Activated naive CD8-positive, alpha-beta T cell treated with anti-CD3 and anti-CD28 coated beads, Interleukin-2, amount 10 ng/mL, durations not matched to agents 7 days and 5 days (primary cell): ENCODE measurements at regions not wholly inside any gene's neighbourhood (a gene's known extent, or its start where the extent isn't known, plus 50 kb on each side); places are given as distances from the start of the nearest gene placed in this dataset.

ENCODE experiments used
- ATAC-seq: fragments of 150-1000 bp; cut with Tn5 transposase; one replicate; pipeline ENCODE4 v1.10.0; 2021; ENCODE audit warnings: low read depth, moderate library complexity
- POLR2A ChIA-PET: fragments of 350-600 bp; sonication (Branson Sonifier 250); formaldehyde crosslinking; loops from one replicate; lab custom pipeline; 2021; ENCODE audit warnings: antibody characterized with exemption; lab: Charles Lee
- DNase-seq: peaks from one replicate; pipeline ENCODE4 v3.0.0; 2021
- H3K27ac Mint-ChIP-seq: one replicate; pipeline ENCODE4 v1.8.0; 2022; ENCODE audit warnings: mild to moderate bottlenecking, mixed read lengths
- H3K27me3 Mint-ChIP-seq: one replicate; pipeline ENCODE4 v1.8.0; 2022; ENCODE audit warnings: mild to moderate bottlenecking, moderate library complexity, mixed read lengths
- H3K36me3 Mint-ChIP-seq: one replicate; pipeline ENCODE4 v1.8.0; 2021; ENCODE audit warnings: mild to moderate bottlenecking, mixed read lengths
- H3K4me1 Mint-ChIP-seq: one replicate; pipeline ENCODE4 v1.8.0; 2021; ENCODE audit warnings: mixed read lengths
- H3K4me3 Mint-ChIP-seq: one replicate; pipeline ENCODE4 v1.8.0; 2022; ENCODE audit warnings: mild to moderate bottlenecking, moderate library complexity, mixed read lengths
- H3K9me3 Mint-ChIP-seq: one replicate; pipeline ENCODE4 v1.8.0; 2021; ENCODE audit warnings: mixed read lengths

- POLR2A ChIA-PET: no interaction called here
- no peak for ATAC-seq
- Mint-ChIP-seq H3K27ac (no peak overlapping the region), H3K4me1 (no peaks in the 10 kb centered on the region), H3K27me3 (peaks cover 8% of the 10 kb centered on the region), H3K9me3 (no peaks in the 10 kb centered on the region), H3K36me3 (no peaks in the 10 kb centered on the region), H3K4me3 (no peak overlapping the region)
- no peak for DNase-seq
Measured at GRCh38 chr7:96546426-96546825, 163.2 kb downstream of the SEM1 start.

GRCh38 chr7:96539471-96539870, 170.2 kb downstream of the SEM1 start:
- Mint-ChIP-seq H3K27me3 (peaks cover 9% of the 10 kb centered on the region), H3K27ac (no peak overlapping the region), H3K36me3 (no peaks in the 10 kb centered on the region), H3K9me3 (no peaks in the 10 kb centered on the region), H3K4me3 (no peak overlapping the region), H3K4me1 (no peaks in the 10 kb centered on the region)
- ATAC-seq (no peak), DNase-seq (no peak)
- POLR2A ChIA-PET: no interaction called here

DNA sequence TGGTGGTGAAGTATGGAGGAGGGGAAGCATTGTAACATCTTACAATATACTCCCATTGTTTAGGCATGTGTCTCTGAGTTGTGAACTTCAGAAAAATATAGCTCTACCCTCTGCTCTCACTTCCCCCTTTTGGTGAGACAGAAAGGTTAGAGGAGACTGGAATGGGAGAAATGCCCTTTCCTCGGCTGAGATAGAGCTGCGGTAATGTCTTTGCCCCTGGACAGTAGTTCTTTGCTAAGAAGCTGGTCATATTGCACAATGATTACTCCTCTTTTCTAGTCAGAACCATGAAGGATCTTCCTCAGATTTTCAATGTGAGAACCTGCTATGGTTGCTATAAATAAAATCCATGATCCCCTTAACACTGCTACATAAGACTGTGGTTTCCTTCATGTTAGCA, 171.0 kb downstream of the SEM1 start:
- no peaks in the 10 kb centered on the region for H3K9me3 Mint-ChIP-seq
- H3K27me3 Mint-ChIP-seq: peaks cover 9% of the 10 kb centered on the region
- no peak overlapping the region for H3K27ac Mint-ChIP-seq
- no peaks in the 10 kb centered on the region for H3K36me3 Mint-ChIP-seq
- POLR2A ChIA-PET: no interaction called here
- DNase-seq: no peak
- ATAC-seq: no peak
- H3K4me3 Mint-ChIP-seq: no peak overlapping the region
- H3K4me1 Mint-ChIP-seq: no peaks in the 10 kb centered on the region

GRCh38 chr7:96534221-96534620, 175.4 kb downstream of the SEM1 start:
- no peak for DNase-seq
- H3K4me3 Mint-ChIP-seq: no peak overlapping the region
- peaks cover 22% of the 10 kb centered on the region for H3K27me3 Mint-ChIP-seq
- POLR2A ChIA-PET: no interaction called here
- no peaks in the 10 kb centered on the region for H3K4me1 Mint-ChIP-seq
- H3K36me3 Mint-ChIP-seq: no peaks in the 10 kb centered on the region
- H3K9me3 Mint-ChIP-seq: no peaks in the 10 kb centered on the region
- H3K27ac Mint-ChIP-seq: no peak overlapping the region
- no peak for ATAC-seq

GRCh38 chr7:96532428-96532935, 177.2 kb downstream of the SEM1 start:
- Mint-ChIP-seq H3K4me1 (no peaks in the 10 kb centered on the region), H3K27me3 (peaks cover 18% of the 10 kb centered on the region), H3K27ac (no peak overlapping the region), H3K9me3 (no peaks in the 10 kb centered on the region), H3K4me3 (no peak overlapping the region), H3K36me3 (no peaks in the 10 kb centered on the region)
- DNase-seq (no peak), ATAC-seq (no peak)
- POLR2A ChIA-PET: no interaction called here

- POLR2A ChIA-PET: no interaction called here
- no peak overlapping the region for H3K27ac Mint-ChIP-seq
- ATAC-seq (no peak), DNase-seq (no peak)
- H3K9me3 Mint-ChIP-seq: no peaks in the 10 kb centered on the region
- H3K4me3 Mint-ChIP-seq: no peak overlapping the region
- no peaks in the 10 kb centered on the region for H3K36me3 Mint-ChIP-seq
- peaks cover 16% of the 10 kb centered on the region for H3K27me3 Mint-ChIP-seq
- no peaks in the 10 kb centered on the region for H3K4me1 Mint-ChIP-seq
Measured at GRCh38 chr7:96531331-96531730, 178.3 kb downstream of the SEM1 start.

GRCh38 chr7:96530786-96531185, 178.9 kb downstream of the SEM1 start:
- POLR2A ChIA-PET: no interaction called here

DNA sequence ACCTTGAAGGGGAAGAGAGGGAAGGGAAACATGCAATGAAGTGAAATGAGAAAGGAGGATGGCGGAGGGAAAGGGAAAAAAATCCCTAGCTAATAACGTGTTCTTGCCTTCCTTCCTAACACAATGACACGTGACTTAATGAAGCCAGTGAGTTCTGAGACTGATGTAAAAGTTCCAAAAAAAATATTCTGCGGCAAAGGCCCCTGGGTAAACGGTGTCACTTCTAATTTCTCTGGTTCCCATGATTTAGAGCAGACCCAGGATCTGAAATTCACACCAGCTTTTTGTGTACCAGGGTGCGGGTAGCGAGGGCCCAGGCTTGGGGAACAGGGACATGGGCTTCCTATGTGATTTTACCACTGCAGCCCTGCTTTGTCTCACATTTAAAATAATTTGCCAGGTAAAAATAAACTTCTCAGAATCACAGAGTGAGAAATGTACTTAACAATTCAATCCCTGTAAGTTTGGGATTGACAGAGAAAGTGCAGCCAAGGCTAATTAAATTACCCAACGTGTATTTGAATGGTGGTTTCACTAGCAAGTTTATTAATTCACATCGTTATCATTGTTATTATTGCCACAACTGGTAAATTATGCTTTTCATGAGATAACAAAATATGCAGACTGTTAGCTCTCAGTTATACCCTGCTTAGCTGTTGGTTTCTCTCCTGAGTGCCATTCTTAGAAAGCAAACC, 182.4 kb downstream of the SEM1 start:
- POLR2A ChIA-PET: no interaction called here
- Mint-ChIP-seq H3K27me3 (peaks cover 18% of the 10 kb centered on the region), H3K9me3 (no peaks in the 10 kb centered on the region), H3K4me1 (peaks cover 7% of the 10 kb centered on the region), H3K27ac (no peak overlapping the region), H3K36me3 (no peaks in the 10 kb centered on the region), H3K4me3 (no peak overlapping the region)
- DNase-seq: no peak
- no peak for ATAC-seq

More at GRCh38 chr7:96530786-96531185, 178.9 kb downstream of the SEM1 start:
- DNase-seq (no peak), ATAC-seq (no peak)
- Mint-ChIP-seq H3K9me3 (no peaks in the 10 kb centered on the region), H3K27ac (no peak overlapping the region), H3K4me1 (no peaks in the 10 kb centered on the region), H3K36me3 (no peaks in the 10 kb centered on the region), H3K4me3 (no peak overlapping the region), H3K27me3 (peaks cover 16% of the 10 kb centered on the region)

- Mint-ChIP-seq H3K36me3 (no peaks in the 10 kb centered on the region), H3K9me3 (no peaks in the 10 kb centered on the region), H3K27me3 (peaks cover 17% of the 10 kb centered on the region), H3K27ac (no peak overlapping the region), H3K4me3 (no peak overlapping the region), H3K4me1 (peaks cover 7% of the 10 kb centered on the region)
- POLR2A ChIA-PET: no interaction called here
- DNase-seq (no peak), ATAC-seq (no peak)
Measured at GRCh38 chr7:96526496-96526895, 183.2 kb downstream of the SEM1 start.

DNA sequence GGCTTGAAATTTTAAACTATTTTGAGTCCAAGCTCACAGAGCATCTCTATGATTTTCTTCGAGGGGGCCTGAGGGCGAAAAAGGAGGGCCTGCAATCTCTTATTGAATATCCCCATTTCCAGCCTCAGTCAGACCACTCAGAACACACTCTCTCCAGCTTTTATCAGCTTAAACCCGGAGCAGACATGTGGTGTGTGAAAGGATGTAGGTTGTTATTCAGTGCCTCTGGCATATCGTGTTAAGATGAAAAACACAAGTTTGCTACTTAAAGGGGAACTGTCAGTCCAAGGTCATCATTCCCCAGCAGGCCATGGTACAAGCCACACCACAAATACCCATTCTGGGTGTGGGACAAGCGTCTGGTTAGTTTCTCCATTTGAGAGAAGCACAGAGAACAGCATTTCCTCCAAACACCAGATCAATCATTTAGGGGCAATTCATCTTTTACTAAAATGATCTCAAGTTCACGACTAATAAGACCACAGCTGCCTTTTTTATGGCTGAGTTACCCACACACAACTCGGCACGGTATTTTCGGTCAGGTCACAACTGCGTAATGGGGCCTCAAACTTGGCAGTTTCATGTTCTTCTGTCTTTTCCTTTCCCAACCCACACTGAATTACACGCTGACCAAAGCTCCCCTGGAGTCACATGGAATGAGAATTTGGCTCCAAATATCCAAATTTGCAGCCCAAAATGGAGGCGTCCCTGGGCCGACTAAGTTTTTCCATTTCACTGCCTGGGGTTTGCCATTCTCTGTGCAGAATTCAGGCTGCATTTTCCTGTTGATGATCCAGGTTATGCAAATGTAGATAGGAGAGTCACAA, 188.4 kb downstream of the SEM1 start:
- no peaks in the 10 kb centered on the region for H3K9me3 Mint-ChIP-seq
- H3K4me3 Mint-ChIP-seq: no peak overlapping the region
- ATAC-seq: no peak
- no peaks in the 10 kb centered on the region for H3K36me3 Mint-ChIP-seq
- no peak overlapping the region for H3K27ac Mint-ChIP-seq
- peaks cover 14% of the 10 kb centered on the region for H3K27me3 Mint-ChIP-seq
- POLR2A ChIA-PET: no interaction called here
- no peak for DNase-seq
- peaks cover 7% of the 10 kb centered on the region for H3K4me1 Mint-ChIP-seq

GRCh38 chr7:96508371-96508770, 186.5 kb upstream of the SLC25A13 start:
- no peak for DNase-seq
- POLR2A ChIA-PET: no interaction called here
- Mint-ChIP-seq H3K4me1 (no peaks in the 10 kb centered on the region), H3K4me3 (no peak overlapping the region), H3K9me3 (no peaks in the 10 kb centered on the region), H3K27ac (no peak overlapping the region), H3K27me3 (peaks cover 4% of the 10 kb centered on the region), H3K36me3 (no peaks in the 10 kb centered on the region)
- no peak for ATAC-seq

- Mint-ChIP-seq H3K9me3 (no peaks in the 10 kb centered on the region), H3K27ac (no peak overlapping the region), H3K4me1 (no peaks in the 10 kb centered on the region), H3K27me3 (peaks cover 11% of the 10 kb centered on the region), H3K4me3 (no peak overlapping the region), H3K36me3 (no peaks in the 10 kb centered on the region)
- no peak for ATAC-seq
- POLR2A ChIA-PET: no interaction called here
- DNase-seq: no peak
Measured at GRCh38 chr7:96503597-96503996, 181.7 kb upstream of the SLC25A13 start.

- POLR2A ChIA-PET: no interaction called here
- Mint-ChIP-seq H3K27ac (no peak overlapping the region), H3K36me3 (no peaks in the 10 kb centered on the region), H3K9me3 (no peaks in the 10 kb centered on the region), H3K27me3 (peaks cover 9% of the 10 kb centered on the region), H3K4me3 (no peak overlapping the region), H3K4me1 (no peaks in the 10 kb centered on the region)
- no peak for DNase-seq
- ATAC-seq: no peak
Measured at GRCh38 chr7:96501318-96501717, 179.4 kb upstream of the SLC25A13 start.

- Mint-ChIP-seq H3K9me3 (no peaks in the 10 kb centered on the region), H3K36me3 (no peaks in the 10 kb centered on the region), H3K27me3 (peaks cover 11% of the 10 kb centered on the region), H3K4me3 (no peak overlapping the region), H3K27ac (no peak overlapping the region), H3K4me1 (peaks cover 10% of the 10 kb centered on the region)
- DNase-seq (no peak), ATAC-seq (no peak)
- POLR2A ChIA-PET: no interaction called here
Measured at GRCh38 chr7:96499532-96499931, 177.6 kb upstream of the SLC25A13 start.
